A204.1 (cell line): ENCODE measurements at regions not wholly inside any gene's neighbourhood (a gene's known extent, or its start where the extent isn't known, plus 50 kb on each side); places are given as distances from the start of the nearest gene placed in this dataset.

ENCODE experiments used
- FAIRE-seq: peaks from 2 replicates; lab custom pipeline; 2012; peaks lifted over from hg19 to GRCh38; lab: Jason Lieb, UNC

DNA sequence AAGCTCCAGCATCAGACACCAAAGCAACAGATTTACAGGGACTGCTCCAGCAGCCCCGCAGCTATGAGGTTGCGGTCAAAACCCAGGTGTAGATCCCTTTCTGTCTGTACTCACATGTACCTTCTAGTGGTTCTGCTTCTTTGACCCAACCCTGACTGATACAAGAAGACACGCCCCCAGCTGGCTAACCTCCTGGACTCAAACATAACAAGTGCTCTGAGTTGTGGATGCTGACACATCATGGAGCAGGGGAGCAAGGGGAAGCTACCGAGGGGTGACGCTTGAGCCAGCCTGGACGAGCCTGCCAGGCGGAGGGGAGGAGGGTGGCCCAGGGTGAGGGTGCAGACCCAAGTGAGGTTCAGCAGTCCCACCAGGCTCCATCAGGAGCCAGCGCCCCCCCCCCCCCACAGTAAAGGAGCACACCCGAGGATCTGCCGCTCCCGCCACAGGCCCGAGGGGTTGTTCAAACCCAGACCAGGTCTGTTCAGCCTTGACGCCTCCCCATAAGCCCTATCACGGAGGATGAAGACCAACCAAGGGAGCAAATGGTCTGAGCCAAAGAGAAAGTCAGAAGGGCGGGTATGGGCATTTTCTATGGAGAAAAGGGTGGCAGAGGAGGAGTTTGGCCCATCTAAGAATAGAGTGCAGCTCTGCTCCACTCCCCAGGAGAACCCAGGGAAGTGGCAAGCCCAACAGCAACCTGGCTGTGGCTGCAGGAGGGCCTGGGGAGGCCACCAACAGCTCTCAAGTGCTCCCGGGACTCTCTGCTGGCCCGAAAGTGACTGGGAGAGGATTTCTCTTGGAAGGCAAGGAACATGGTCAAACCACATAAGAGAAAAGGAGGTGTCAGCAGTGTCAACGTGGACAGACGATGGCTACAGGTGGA is 229.4 kb downstream of the BCL11B start:
- FAIRE-seq, result no peak

DNA sequence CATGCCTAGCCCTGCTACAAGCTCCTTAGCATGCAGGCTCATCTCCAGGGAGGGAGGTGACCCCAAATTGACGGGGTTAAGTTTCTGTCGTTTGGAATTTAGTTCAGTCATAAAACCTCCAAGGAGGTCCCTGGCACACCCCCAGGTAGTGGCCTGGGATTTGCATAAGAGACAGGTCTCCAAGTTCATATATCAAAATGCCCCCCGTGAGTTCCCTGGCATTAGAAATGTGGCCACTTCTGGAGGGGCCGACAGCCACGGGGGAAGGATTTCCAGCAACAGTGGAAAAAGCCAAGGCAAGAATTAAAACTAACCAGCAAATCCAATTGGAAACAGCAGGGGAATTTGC is 228.8 kb downstream of the BCL11B start:
- no peak for FAIRE-seq

DNA sequence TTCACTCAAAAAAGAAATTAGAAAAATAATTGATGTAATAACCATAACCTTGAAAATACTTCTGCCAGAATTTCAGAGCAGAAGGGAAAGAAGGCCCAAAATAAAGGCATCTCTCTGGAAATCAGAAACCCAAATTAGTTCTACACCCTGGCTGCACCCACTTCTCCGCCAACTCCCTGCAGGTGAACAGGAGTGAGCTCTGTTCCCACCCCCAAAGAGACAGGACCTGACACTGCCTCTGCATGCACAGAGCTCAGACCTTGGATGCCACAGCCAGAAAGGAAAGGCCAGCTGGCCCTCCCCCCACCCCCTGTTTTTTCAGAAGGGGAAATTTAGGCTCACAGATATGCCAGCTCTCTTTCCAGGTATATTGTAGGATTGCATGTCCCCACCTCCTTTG is 228.2 kb downstream of the BCL11B start:
- FAIRE-seq, result no peak

DNA sequence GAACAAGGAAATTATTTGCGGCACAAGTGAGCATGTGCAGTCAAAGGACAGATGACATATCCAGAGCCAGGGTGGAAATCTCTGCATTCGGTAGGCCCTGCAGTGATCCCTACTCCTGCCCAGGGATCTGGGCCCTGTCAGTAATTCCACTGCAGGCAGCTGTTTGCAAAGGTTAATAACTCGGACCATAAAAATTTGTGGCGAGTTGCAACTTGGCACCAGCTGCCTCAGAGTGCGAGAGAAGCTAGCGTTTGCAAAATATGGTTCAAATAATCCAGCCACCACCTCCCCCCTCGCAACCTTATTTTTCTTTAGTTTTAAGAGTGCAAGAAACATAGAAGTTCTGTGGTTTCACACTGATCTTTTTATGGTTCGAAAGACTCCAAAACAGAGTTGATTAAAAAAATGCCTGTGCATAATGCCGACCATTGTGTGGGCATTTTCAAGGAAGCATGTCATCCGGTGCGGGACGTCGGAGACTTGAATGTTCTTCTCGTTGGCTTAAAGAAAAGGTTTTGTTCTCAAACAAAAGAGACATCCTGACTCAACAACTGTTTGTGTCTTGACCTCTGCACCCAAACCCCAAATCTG is 224.5 kb downstream of the BCL11B start:
- no peak for FAIRE-seq

DNA sequence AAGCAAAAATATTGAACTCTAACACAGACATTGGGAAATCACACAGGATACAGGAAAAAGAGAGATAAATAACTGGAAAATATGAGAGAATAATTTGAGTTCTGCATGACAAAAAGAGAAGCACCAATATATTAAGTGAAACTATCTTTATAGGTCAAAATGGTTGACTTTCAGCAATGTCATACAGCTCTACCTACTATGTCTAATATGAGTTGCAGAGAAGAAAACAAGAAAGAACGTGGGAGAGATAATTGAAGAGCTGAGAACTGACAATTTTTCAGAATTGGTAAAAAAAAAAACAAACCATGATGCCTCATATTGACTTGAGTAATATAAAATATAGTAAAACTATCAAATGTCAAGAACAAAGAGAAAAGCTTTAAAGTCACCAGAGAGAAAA is 221.7 kb downstream of the BCL11B start:
- FAIRE-seq, result no peak

DNA sequence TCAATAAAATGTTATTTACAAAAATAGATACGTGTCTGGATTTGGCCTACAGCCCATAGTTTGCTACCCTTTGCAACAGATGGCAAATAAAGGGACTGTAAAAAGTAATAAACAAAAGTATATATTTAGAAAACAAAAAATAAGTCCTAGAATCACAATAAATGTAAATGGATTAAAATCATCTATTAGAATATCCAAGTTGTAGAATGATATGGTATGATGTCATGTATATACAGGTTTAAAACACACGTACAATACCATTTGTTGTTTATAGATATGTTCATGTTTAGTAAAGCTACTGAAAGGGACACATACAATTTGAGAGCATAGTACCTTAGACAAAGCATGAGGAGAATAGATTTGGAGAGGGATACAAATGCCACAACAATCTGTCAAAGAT is 219.5 kb downstream of the BCL11B start:
- FAIRE-seq, result no peak

DNA sequence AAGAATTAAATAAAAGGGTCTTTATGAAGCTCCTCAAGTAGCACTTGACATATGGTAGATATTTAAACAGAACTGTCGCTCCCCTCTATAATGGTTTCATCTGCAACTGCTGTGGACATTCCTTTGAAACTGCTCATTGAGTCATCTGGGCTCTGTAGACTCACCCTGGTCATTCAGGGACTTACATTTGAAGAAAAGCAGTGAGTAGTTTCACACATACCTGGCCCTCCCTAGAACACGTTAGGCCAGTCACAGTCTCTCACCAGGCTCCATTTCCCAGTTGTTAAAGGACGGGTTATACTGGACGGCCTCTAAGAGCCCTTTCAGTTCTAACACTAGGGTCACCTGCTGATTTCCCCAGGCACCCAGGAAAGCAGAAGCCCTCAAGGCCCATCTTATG is 217.0 kb downstream of the BCL11B start:
- FAIRE-seq, result no peak

DNA sequence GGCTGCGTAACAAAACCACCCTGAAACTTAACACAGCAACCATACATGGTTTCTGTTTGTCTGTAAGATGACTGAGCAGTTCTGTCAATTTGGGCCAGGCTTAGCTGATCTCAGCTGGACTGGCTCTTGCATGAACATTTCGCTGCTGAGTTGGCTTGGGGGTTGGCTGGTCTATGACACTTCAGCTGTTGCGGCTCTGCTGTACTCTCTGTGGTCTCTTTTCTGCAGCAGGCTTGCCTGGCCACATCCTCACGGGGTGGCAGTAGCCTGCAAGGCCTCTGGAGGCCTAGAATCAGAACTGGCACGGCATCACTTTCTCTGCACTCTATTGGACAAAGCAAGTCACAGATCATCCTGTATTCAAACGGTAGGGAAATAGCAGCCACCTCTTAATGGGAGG is 216.2 kb downstream of the BCL11B start:
- FAIRE-seq, result no peak

DNA sequence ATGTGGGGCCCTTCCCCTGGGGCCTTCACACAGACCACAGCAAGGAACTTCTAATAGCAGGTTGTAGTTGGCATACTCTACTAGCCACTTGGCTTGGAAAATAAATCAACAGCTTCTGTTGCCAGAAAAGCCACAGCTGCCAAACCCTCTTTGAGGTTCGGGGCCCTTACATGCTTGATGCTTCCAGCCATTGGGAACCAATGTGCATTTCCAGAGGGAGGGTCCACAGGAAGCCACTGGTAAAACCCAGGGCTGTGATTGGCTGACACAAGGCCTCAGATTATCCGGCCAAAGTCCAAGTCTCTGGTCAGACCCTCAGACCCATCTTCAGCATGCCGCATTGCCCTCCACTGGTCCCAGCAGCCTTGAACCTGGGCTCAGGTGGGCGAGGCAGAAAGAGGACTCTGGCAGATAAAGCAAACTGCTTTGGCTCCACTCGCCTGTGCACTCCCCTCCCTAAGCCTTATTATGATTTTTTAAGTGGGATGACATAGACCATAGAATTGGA is 214.4 kb downstream of the BCL11B start:
- no peak for FAIRE-seq

DNA sequence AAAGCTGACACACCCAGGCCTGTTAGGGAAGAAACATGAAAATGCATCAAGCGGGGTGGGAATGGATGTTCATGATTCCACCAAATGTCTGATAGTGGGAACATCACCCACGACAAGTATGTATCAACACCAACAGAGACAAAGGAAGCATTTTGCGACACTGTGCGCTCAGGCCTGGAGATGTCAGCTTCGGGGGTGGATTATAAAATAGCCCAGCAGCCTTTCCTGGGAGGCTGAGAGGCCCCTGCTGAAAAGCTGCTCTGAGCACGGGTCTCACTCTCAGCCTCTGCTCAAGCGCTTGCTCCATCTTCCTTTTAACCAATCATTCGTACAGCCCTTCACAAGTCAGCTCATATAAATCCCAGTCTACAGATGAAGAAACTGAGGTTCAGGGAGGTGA is 213.5 kb downstream of the BCL11B start:
- FAIRE-seq, result no peak

DNA sequence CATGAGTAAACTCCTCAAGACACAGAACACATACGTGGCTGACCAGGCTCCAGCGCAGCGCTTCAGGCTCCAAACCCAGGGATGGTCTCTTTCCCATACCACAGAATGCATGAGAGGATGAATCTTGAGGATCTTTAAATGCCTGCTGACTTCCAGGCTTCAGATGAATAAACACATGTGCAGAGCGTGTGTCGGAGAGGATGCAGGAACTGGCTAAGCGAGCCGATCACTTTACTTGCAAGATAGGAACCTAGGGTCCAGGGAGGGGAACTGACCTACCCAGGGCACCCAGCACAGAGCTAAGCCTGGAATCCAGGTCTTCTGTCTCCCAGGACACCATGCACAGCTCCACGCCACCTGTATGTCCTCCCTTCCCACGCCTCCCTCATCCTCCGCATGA is 209.8 kb downstream of the BCL11B start:
- FAIRE-seq, result no peak

DNA sequence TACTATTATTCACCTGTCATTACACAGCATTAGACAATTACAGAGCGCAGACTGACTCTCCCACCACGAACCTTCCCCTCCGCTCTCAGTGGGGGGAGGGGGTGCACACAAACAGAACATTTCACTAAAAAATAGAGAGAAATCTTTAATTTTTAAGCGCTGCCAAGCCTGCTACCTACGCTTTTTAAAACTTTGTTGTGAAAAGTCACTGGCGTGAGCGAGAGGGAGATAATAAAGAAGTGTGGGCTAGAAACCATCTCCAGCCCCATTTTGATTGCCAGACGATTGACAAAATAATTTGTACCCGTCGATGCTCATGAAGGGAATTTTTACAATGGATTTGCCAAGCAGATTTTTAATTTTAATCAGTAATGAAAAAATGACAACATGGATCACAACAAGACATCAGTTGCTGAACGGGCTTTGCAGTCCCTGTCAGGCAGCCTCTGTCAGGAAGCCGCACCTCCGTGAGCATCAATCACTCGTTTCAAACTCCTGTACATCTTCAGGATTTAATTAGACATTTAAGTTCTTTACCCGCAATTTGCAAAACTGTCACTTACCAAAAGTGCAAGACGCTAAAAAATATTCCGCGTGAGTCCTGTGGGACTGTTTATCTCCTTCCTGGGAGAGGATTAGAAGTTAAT is 209.1 kb downstream of the BCL11B start:
- FAIRE-seq, result no peak

DNA sequence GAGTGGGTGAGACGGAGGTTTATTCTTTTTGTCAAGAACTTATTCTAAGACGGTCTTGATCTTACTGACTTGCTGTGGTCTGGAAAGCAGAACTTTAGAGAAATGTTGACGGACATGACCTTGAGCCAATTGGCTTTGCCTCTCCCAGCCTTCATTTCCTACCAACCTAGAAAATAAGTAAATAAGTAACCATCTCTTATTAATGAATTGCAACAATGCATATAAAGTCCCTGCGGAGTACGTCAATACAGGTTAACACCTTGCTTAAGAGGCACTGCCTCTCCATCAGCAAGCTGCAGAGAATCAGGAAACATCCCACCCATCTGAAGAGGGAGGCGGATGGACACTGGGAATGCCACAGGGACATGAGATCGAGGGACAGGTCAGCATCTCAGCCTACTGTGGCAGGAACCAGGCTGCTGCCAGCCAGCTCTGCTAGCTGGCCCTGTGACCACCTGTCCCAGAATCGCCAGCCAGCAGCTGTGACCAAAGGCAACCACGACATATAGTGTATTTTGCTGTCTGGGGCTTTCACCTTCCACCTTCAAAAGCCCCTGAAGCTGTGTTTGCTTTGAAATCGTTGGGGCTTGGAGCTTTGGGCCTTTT is 208.3 kb downstream of the BCL11B start:
- FAIRE-seq, result no peak

DNA sequence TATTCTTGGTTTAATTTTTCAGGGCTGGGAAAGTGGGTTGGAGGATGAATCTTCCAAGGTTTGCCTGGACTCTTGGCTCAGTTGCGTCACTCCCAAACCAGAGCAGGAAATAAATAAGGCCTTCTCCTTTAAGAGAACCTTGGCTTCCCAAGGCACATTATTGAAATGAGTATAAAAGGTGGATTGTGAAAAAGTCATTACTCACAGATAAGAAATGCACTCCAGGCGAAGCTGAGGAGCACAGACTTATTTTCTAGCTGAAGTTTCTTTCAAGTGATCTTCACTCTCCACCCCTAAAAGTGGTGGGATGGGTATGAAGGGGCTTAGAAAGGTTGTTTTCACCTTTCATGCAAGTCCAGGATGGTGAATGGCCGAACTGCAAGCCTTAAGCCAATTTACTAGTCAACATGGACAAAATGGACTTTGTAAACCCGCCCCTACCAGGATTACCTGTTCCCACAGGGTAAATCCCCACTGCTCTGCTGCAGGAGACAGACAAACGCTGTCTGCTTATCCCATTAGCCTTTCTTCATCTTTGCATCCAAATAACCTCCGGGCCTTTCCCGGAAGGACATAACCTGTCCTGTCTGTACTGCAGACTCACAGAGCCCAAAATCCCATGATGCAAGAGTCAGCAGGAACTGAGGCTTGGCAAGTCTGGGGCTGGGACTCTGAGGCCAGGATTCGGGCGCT is 207.6 kb downstream of the BCL11B start:
- FAIRE-seq, result no peak

DNA sequence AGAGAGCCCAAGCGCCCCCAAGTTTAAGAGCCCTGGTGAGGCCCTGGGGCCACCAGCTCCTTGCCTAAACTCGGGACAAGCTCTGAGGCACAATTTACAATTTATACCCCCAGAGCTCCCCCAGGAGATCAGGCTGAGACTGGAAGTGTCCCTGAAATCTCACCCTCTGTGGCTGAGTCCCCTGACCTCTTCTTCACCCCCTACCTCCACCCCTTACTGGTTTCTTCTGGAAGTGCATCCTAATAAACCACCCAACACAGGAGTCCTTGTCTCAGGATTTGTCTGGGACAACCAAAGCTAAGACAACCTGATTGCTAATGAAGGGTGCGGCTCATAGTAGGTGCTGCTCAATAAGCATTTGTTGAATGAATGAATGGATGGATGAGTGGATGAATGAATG is 206.4 kb downstream of the BCL11B start:
- no peak for FAIRE-seq

DNA sequence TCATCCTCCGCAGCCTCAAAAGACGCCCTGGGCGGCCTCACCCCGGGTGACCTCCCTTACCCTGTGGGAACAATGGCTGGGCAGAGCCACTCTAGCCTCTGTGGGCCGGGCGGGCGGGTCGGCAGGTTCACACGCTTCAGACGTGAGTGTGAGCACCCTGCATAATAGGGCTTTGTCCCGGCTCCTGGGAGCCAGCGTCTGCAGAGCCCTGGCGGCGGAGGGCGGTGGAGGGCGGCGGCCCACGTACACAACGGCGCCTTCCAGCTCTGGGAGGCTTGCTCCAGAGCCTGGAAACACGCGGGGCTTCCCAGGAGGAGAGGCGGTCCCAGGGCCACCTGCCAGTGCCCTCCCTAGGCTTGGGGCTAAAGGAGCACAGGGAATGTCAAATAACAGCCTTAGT is 205.6 kb downstream of the BCL11B start:
- no peak for FAIRE-seq

DNA sequence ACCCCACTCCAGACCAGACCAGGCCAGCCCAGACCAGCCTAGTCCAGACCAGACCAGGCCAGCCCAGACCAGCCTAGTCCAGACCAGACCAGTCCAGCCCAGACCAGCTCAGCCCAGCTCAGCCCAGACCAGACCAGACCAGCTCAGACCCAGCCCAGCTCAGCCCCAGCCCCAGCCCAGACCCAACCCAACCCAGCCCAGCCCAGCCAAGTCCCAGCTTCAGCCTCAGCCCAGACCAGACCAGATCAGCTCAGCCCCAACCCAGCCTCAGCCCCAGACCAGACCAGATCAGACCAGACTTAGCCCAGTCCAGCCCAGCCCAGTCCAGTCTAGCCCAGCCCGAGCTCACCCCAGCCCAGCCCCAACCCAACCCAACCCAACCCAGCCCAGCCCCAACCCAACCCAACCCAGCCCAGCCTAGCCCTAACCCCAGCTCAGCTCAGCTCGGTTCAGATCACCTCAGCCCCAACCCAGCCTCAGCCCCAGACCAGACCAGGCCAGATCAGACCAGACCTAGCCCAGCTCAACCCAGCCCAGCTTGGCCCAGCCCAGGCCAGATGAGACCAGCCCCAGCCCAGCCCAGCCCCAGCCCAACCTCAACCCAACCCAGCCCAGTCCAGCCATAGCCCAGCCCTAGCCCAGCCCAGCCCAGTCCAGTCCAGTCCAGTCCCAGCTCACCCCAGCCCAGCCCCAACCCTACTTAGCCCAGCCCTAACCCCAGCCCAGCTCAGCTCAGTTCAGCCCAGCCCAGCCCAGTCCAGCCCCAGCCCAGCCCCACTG is 204.7 kb downstream of the BCL11B start:
- FAIRE-seq, result no peak

DNA sequence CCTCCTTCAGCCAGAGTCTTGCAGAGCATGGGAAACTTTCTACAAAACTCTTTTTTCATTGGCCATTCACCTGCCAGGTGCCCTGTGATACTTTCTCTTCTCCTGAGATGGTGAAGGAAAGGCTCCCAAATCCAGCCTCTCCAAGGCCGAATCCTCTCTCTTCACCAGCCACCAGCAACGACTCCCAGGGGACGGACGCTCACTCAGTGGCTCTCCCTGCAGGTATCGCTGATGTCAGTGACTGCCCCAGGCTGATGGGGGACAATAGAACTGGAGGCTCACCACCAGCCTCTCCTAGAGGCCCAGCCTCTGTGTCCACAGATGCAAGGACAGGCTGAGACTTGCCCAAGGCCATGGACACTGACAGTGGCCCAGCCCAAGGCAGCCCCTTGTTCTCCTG is 204.1 kb downstream of the BCL11B start:
- FAIRE-seq, result no peak

DNA sequence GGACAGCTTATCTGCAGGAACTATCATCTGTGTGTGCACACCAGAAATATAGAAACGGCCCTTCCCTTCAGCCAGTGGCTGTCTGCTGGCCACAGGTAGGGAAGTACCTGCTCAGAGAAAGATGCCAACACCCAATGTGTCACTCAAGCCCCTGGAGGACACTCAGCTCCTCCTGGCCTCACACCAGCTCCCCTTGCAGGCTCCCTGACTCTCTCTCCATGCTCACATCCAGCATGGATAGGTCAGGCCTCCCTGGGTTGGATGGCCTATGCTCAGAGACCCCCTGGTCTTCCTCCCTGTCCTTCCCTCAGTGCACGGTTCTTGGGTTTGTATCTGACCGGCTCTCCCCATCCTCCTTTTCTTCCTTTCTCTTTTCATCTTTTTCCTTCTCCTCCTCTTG is 202.1 kb downstream of the BCL11B start:
- FAIRE-seq, result no peak

DNA sequence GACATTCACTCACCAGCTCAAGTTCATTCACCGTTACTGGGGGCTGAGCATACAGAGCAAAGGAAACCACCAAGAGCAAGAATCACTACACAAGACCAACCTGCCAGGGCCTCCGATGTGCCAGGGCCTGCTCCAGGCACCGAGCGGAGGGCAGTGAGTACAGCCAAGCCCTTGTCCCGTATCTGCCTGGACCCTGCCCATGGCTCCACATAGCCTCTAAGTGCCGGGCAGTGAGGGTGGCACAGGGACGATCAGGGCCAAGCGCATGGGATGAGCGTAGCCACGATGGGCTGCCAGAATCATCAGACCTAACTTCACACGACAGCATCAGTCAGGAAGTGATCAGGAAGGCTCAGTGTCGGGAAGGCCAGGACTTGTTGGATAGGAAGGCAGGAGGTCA is 199.6 kb downstream of the BCL11B start:
- no peak for FAIRE-seq

DNA sequence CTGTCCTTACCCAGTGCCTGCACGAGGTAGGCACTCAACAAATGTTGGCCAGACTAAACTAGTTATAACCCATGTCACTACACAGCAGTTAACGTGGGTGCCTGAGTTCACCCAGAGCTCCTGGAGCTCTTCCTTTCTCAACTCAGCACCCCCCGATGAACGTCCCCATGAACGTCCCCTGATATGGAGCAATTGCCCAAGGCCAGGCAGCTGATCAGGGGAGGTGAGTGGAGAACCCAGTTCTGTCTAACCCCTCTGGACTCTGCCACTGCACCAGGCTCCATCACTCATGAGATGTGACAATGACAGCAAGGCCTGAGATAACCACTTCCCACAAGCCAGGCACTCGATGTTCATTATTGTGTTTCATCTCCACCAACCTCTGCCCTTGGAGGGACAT is 199.0 kb downstream of the BCL11B start:
- FAIRE-seq, result no peak

DNA sequence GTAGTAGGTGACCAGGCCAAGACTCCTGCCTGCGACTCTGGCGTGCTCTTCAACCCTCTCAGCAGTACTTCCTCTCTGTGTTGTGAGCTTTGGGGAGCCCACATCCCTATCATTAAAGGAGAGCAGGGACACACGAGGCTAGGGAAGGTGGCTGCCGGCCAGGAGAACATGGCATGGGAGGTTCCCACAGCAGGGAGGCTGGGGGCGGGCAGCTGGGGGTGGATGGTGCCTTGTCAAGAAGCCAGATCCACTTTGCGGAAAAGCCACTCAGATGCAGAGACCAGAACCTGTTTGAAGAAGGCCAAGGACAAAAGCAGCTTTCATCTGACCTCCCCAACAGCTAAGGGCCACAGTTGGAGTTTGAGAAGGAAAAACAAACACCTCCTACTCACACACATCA is 198.6 kb downstream of the BCL11B start:
- FAIRE-seq, result no peak
